AML-193 (cell line): ENCODE measurements at regions not wholly inside any gene's neighbourhood (a gene's known extent, or its start where the extent isn't known, plus 50 kb on each side); places are given as distances from the start of the nearest gene placed in this dataset.
"Not testable (repeated sequence)": the region's sequence is repeated elsewhere in the genome, so short reads cannot be mapped to it uniquely, and the experiment has no call there.

Experiments used
- DNase-seq, 2 experiments: peaks; one replicate each; lab custom pipeline; 2025; lab: John Stamatoyannopoulos, UW

DNA sequence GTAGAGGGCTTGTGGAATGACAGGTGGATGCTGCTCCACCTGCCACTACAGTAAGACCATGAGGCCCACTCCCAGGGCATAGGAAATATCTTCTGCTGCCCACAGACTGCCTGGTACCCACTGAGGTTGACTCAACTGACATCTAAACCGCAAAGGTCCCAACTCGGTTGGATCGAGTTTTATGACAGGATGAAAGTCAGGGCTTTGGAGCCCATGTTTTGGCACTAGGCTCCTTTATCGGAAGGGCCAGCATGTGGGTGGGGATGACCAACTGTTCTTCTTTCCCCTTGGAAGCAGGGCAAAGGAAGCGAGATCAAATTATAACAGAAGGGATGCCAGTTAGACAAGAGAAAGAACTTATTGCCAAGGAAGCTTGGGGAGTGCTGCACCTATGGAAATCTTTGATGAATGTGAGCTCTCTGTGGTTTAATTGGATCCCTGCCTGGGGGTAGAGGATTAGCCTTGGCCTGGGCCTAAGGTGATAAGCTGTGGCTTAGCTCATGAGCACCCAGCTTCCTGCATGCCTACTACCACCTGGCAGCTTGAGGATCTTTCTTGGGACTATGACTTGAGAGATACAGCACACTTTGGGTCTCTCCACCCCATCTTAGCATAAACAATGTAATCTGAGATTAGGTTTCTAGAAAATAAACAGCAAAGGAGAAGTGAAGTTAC, 121.8 kb downstream of the KCNA5 start:
- DNase-seq = no peak

GRCh38 chr12:5166976-5167375, 123.3 kb downstream of the KCNA5 start:
- DNase-seq = no peak

DNA sequence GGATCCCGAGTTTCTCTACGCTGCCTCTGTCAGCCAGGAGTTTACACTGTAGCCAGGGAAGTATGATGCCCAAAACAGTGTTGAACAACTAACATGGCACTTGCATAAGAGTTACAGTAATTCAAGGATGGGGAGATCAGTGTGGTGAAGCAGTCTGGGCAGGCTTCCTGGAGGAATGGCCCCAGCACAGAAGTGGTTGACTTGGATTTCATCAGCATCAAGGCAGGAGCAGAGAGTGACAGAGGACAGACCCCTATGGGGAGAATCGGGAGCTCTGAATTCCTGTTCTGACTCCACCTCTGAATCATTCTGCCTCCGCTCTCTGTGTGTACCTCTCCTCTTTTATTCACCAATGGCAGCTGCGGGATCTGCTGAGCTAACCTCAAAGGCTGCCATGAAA, 124.5 kb downstream of the KCNA5 start:
- no peak for DNase-seq

GRCh38 chr12:5170844-5171243, 127.2 kb downstream of the KCNA5 start:
- DNase-seq = no peak

GRCh38 chr12:5171701-5172100, 128.0 kb downstream of the KCNA5 start:
- peak in 1 of 2 experiments; percentile 0 for DNase-seq

- DNase-seq = no peak
These were observed 129.2 kb downstream of the KCNA5 start for GRCh38 chr12:5172886-5173285.

GRCh38 chr12:5173511-5174011, 129.9 kb downstream of the KCNA5 start:
- no peak for DNase-seq

DNA sequence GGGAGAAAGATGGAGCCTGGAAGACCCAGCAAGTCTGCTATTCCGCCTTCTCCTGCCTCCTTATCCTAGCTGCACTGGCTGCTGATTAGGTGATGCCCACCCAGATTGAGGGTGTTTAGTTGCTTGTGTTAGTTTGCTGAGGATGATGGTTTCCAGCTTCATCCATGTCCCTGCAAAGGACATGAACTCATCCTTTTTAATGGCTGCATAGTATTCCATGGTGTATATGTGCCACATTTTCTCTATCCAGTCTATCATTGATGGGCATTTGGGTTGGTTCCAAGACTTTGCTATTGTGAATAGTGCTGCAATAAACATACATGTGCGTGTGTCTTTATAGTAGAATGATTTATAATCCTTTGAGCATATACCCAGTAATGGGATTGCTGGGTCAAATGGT, 131.7 kb downstream of the KCNA5 start:
- not testable (repeated sequence) for DNase-seq

DNA sequence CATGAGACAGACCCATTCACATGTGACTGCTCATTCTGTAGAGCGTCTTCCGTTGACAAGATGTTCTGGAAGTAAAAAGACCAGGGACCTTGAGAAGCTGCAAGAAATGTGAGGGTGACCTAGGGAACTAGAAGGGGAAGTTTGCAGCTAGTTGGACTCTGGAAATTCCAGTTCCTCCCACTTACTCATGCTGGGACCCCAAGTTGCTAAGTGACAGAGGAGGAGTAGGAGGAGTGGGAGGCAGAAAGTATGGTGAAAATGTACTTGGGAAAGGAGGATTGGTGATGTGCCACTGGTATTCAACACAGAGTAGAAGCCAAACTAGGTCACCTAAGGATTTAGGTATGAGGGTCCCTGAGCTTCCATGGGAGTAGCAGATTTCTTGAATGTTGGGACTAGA, 132.4 kb downstream of the KCNA5 start:
- no peak for DNase-seq

- no peak for DNase-seq
These were observed 133.4 kb downstream of the KCNA5 start for GRCh38 chr12:5177096-5177495.

DNA sequence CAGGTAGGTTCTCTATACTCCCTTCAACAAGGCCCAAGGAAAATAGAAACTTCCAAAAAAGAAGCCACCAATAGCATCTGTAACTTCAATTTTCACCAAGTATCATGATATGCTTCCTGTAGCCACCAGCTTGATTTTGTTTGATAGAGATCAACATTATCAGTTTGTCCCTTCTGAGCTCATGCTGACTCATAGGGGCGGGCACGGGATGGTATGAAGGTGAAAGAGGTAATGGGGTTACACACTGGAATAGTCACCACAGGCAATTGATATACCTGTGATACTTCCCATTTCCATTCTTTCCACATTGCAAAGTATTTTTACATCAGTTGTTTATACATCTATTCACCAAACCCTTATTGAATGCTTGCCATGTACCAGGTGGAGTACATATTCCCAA, 134.1 kb downstream of the KCNA5 start:
- DNase-seq = no peak

- DNase-seq = no peak
These were observed 134.9 kb downstream of the KCNA5 start for GRCh38 chr12:5178571-5178970.

- DNase-seq = no peak
These were observed 136.8 kb downstream of the KCNA5 start for GRCh38 chr12:5180496-5180895.

DNA sequence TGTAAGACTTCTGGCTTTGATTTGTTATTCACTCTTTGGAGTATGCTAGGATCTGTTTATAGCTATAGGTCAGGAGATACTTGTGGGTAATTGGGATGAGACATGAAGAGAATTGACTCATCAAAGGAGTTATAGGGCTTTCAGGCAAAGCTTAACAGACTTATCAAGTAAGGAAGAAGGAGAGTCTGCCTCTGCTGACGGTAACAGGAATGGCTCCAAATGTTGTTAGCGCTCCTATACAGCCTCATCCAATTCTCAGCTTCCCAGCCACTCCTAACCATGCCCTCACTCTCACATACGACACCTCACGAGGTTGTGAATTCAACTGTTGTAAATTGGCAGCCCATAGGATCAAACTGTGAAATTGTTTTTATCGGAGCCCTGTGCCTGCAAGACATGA, 140.5 kb downstream of the KCNA5 start:
- DNase-seq = no peak

- DNase-seq = no peak
These were observed 141.9 kb downstream of the KCNA5 start for GRCh38 chr12:5185435-5186069.

DNA sequence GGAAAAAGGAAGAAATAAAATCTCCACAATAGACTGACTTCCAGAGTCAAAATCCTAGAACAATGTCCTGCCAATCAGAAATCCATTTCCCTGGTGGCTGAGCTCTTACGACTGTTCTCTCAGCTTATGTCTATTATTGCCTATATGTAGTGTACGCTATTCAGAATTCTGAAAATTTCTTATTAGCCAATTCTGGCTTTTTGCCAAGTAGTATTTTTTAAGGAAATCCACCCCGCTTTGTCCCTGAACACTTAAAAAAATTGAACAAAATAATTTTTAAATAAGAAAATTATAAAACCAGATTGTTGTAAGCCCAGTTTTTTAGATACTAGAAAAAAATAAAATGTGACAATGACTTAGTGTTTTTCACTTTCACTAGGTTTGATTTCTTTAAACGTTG, 143.0 kb downstream of the KCNA5 start:
- DNase-seq = no peak

GRCh38 chr12:5187136-5187535, 143.5 kb downstream of the KCNA5 start:
- no peak for DNase-seq

DNA sequence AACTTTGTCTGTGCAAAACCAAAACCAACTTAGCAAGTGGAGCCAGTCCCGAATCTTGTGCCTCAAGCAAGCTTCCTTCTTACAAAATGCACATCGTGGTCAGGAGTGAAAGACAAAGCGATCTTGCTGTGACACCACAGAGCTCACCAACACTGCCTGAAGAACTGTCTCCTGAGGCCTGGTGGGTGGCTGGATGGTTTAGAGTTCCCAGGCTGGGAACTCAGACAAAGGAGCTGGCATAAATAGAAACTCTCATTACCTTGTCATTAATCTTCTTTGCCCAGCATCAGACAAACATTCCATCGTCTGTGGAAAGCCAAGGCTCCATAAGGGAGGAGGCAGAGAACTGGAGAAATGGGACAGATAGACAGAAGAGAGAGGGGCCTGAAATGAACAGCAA, 144.8 kb downstream of the KCNA5 start:
- no peak for DNase-seq

- no peak for DNase-seq
These were observed 145.5 kb downstream of the KCNA5 start for GRCh38 chr12:5189173-5189572.

DNA sequence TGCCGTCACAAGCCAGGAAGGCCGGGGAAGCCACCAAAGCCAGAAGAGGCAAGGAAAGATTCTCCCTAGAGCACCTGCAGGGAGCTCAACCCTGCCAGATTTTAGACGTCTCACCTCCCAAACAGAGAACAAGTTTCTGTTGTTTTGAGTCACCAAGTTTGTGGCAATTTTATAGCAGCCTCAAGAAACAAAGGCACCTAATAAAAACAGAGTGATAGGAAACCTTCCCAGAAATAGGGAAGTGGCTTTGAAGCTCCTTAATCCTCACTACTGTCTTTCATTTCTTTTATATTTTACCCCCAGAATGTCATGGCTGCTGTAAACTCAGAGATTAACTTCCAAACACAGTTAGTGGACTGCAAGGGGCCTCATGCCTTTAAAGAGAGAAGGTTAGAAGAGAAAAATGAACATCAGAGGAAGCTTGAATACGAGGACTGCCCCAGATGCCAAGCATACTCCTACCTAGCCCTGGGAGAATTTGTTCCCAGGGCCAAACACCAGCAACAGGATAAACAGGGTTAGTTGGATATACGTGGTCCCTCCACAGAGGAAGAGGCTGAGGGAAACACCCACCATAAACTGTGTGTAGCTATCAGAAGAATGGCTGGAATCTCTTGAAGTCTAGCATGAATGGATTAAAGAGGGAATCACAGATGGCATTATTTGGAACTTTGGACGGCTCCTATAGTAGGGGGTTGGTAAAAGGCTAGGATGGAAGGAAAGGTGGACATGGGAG, 148.3 kb downstream of the KCNA5 start:
- DNase-seq = no peak

- DNase-seq = no peak
These were observed 149.0 kb downstream of the KCNA5 start for GRCh38 chr12:5192726-5193125.

DNA sequence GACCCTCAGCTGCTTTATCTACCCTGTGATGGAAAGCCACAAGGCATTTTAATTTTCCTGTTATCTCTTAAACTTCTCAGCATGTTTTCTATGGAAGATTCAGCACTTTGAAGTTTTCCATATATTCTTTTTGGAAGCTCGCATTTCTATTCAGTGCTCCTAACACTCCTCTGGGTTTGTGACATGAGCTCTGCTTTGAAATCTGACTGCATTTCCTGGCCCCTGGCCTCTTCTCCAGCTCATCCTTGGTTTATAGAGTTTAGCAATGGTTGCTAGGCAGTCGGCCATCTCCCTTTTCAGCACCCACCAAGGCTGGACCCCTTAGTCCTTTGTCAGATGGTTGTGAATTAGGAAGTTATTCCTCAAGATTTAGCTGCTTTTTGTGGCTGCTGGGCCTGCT, 150.6 kb downstream of the KCNA5 start:
- no peak for DNase-seq

DNA sequence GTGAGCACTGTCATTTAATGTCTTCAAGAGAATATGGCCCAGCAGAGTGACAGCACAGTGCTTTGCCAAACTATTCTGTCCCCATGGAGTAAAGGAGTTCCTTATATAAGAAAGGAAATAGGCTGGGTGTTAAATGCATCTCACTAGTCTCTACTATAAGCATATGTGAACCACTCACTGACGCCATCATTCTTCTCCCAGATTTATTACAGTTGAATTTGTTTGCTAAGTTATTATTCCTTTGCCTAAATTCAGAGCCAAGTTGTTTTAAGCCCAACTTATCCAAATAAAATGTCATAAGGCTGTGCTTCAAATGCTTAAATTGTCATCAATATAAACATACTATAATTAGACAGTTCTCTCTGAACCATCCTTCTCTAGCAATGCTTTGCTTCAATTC, 151.6 kb downstream of the KCNA5 start:
- no peak for DNase-seq
